GM20000 (cell line): ENCODE measurements at regions not wholly inside any gene's neighbourhood (a gene's known extent, or its start where the extent isn't known, plus 50 kb on each side); places are given as distances from the start of the nearest gene placed in this dataset.

Experiments used
- DNase-seq: peaks from one replicate; pipeline ENCODE4 v3.0.0; 2012; ENCODE audit warnings: low spot score
- CTCF ChIP-seq: IDR thresholded peaks from 2 replicates; pipeline ENCODE4 v1.5.1; 2012; ENCODE audit warnings: mild to moderate bottlenecking, control low read depth; ENCODE audit errors: extremely low read depth, missing control alignments

GRCh38 chr9:1115370-1115769 lies 65.2 kb downstream of the DMRT2 start:
- no peak for DNase-seq
- no peak for TF ChIP-seq CTCF

- no peak for DNase-seq
- no peak for TF ChIP-seq CTCF
These were observed 67.3 kb downstream of the DMRT2 start for GRCh38 chr9:1117439-1117838.

DNA sequence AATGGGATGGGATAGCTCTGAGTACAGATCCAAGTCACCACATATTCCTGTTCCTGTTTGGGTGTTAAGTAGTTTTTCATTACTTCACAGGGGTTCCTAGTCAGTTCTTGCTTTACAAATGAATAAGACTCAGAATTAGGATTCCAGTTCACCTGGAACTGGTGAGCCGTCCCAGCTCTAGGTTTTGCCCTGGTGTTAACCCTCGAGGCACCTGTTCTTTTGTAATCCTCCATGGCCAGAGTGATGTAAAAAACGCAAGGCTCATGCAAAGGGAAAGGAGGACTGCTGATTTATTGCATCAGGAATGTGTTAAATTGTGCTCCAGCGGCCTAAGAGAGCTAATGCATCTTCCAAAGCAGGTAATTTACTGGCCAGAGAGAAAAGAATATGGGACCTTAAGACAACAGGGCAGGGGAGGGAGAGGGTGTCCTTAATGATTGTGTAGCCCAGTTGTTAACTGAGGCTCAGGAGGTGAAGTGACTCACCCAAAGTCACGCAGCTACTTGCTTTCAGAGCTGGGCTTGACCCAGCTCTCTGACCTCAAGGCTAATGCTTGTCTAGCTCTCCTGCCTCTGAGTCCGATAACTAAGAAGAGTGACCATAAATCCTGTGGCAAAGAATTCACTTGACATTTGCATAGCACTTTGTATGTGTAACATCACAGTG lies 70.5 kb downstream of the DMRT2 start:
- no peak for TF ChIP-seq CTCF
- no peak for DNase-seq

DNA sequence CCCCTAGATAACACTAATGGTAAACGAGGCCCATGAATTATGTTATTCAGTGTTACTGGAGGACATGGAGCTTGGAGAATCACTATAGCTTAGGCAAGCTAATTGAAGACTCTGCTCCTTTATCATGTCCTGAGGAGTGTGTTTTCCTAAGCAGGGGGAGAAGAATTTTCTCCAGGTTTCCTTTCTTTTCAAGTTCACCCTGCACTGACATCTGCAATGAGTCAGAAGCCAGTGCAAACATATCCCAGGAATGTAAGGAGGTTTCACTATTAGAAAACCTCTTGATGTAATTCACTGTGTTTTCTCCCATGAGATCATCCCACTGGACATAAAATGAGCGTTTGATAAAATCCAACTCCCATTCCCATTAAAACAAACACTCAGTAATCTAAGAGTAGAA lies 75.6 kb downstream of the DMRT2 start:
- no peak for TF ChIP-seq CTCF
- DNase-seq: no peak

- DNase-seq: no peak
- no peak for TF ChIP-seq CTCF
These were observed 77.9 kb downstream of the DMRT2 start for GRCh38 chr9:1128046-1128445.

GRCh38 chr9:1129382-1129781 lies 79.2 kb downstream of the DMRT2 start:
- no peak for DNase-seq
- TF ChIP-seq CTCF: no peak

- no peak for TF ChIP-seq CTCF
- DNase-seq: no peak
These were observed 89.9 kb downstream of the DMRT2 start for GRCh38 chr9:1140057-1140456.
